ENCODE measurements at regions not wholly inside any gene's neighbourhood (a gene's known extent, or its start where the extent isn't known, plus 50 kb on each side); places are given as distances from the start of the nearest gene placed in this dataset.
"Not testable (repeated sequence)": the region's sequence is repeated elsewhere in the genome, so short reads cannot be mapped to it uniquely, and the experiment has no call there.

GRCh38 chr6:11425876-11426275, 111.7 kb upstream of the TMEM170B start:
- no peak for DNase-seq

GRCh38 chr6:11425431-11425871, 112.1 kb upstream of the TMEM170B start:
- DNase-seq, result no peak

GRCh38 chr6:11424395-11425034, 113.0 kb upstream of the TMEM170B start:
- DNase-seq, result no peak

DNA sequence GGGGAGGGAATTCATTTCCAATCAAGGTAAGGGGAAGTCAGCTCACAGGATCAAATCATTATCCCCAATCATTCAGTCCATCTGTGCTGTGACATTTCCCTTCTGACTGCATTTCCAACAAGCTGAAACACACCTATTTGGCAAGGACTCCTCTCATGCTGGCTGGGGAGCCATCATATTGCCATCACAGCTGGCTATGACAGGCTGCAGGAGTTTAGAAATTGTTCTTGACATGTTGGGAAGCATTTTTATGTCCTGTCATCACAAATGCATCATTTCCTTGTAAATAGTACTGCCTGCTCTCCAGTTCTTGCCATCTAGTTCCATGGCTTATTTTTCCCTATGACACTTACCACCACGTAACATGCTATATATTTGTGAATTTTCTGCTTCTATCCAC, 113.9 kb upstream of the TMEM170B start:
- DNase-seq, result no peak

DNA sequence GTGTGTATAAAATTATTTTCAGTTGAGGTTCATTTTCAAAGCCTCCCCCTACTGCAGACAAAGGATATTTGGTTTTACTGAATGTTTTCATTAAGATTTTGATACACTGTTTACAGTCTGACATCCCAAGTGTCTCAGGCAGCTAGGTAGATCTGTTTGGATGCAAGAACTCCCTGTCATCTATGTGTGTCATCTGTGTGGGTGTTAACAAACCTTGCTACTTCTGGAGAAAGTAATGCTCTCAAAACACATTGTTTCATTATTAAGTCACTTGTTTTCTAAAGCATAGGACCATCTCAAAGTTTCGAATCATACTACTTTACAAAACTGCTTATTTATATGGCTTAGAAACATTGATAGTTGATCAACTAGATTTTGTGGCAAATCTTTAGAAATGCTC, 114.5 kb upstream of the TMEM170B start:
- no peak for DNase-seq

DNA sequence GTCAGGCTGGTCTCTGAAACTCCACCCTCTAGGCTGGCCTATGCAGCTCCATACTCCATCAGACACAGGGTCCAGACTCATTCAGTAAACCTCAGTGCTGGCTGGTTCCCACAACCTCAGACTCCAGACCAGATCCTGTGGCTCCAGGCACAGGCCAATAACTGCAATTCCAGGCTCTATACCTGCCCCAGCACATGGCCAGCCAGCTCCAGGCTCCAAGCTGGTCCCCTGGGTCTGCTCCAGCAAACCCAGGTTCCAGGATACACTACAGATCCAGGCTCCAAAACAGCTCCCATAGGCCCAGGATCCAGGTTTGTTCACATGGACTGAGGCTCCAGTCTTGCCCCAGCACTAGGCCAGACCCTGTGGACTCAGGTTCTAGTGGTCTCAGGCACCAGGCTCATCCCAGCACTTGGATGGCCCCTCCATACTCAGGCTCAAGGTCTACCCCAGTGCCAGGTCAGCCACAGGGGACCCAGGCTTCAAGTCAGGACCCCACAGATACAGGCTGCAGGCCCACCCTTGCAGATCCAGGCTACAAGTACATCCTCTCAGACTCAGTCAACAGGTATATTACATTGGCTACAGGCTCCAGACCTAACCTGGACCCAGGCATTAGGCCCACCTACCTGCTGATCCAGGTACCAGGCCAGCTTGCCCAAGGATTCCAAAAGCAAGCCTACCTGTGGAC, 117.6 kb upstream of the TMEM170B start:
- DNase-seq, result no peak

GRCh38 chr6:11418290-11418905, 119.2 kb upstream of the TMEM170B start:
- DNase-seq, result no peak

- DNase-seq, result no peak
Observed at GRCh38 chr6:11416936-11417576, 120.5 kb upstream of the TMEM170B start.

- not testable (repeated sequence) for DNase-seq
Observed at GRCh38 chr6:11416099-11416935, 121.2 kb upstream of the TMEM170B start.

- DNase-seq, result no peak
Observed at GRCh38 chr6:11415557-11415956, 122.0 kb upstream of the TMEM170B start.

GRCh38 chr6:11414176-11414963, 123.2 kb upstream of the TMEM170B start:
- DNase-seq, result peak; percentile 19

DNA sequence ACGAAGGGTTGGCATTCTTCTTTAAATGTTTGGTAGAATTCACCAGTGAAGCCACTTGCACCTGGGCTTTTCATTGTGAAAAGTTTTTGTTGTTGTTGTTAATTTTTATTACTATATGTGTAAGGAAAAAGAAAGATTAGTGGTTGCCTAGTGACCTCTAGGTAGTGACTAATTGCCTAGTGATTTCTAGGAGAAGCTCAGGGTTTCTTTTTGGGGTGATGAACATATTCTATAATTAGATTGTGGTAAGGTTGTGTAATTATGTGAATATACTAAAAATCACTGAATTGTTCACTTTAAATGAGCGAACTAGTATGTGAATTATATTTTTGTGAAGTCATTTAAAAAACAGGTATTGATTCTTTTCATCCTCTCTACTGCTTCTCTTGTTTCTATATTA, 123.8 kb upstream of the TMEM170B start:
- no peak for DNase-seq

- DNase-seq, result no peak
Observed at GRCh38 chr6:11413117-11413687, 124.3 kb upstream of the TMEM170B start.

DNA sequence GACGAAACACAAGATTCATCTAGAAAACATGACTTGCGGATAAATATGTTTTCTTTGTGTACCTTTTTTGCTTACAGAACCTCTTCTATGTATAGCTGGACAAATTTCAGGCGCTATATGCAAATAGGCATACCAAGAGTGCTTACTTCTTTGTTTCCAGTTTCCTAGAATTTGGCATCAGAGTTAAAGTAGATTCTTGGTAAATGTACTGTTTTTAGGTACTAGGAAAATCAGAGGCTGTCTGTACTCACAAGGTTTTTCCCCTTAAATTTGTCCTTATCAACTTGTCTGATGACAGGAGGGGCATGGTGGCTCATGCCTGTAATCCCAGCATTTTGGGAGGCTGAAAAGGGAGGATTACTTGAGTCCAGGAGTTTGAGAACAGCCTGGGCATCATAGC, 124.9 kb upstream of the TMEM170B start:
- DNase-seq, result no peak

DNA sequence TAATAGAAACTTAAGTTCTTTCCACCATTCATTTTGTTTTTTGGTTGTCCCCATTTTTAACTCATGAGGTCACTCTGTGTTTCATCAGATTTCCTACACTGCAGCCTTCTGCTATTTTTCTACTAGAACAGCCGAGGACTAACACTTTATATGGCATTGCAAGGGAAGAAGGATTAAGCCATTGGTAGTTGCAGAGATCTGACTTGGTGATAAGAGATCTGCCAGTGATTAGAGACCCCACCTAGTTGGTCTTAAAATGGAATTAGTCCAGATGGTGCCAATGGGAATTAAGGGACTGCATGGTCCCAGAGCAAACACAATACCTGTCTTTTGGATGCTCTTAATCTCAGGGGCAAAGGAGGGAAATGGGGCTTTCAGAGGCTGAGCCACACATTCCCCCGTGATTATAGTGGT, 125.5 kb upstream of the TMEM170B start:
- DNase-seq, result no peak

DNA sequence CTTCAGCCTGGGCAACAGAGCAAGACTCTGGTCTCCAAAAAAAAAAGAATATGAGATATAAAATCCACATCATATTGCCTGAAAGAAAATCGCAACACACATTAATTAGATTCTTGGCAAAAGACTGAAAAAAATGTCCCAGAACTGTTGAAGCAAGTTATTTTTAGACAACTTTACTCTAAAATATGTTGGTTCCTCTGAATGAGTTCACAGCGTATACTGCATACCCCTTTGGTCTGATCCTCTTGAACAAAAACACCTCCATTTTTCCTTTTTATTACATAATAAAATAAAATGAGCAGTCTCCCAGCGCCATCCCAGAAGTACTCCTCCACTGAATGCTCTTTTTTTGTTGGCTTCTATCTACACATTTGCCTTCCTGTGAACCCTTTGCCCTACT, 126.0 kb upstream of the TMEM170B start:
- no peak for DNase-seq

DNA sequence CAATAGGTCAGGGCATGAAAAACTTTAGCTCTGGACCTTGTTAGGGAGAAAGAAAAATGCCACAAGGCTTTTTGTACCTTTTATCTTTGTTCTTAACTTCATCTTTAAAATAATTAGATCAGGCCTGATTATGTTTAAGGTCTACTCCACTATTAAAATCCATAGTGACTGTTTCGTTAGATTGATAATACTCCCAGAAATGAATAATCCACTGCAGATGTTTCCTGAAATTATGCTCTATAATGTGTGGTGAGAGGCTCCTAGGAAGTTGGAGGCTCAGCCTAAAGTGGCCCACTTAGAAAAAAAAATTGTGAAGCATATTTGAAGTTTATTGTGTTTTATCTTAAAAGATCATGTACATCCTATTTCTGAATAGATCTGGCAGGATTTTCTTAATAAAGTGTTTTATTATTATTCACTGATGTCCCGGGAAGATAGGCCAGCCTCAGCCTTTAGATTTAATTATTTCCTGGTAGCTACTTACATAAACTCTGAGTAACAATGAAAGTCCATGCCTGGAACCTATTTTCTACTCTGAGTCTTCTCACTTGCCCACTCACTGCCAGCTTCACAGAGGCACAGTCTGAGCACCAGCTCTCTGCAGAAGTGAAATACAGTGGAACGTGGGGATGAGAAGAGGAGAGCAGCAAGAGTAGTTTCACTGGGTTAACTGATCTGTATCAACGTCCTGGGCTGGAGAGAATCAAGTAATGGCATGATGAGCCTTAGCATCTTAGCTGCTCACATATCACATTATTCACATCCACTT, 126.8 kb upstream of the TMEM170B start:
- no peak for DNase-seq

DNA sequence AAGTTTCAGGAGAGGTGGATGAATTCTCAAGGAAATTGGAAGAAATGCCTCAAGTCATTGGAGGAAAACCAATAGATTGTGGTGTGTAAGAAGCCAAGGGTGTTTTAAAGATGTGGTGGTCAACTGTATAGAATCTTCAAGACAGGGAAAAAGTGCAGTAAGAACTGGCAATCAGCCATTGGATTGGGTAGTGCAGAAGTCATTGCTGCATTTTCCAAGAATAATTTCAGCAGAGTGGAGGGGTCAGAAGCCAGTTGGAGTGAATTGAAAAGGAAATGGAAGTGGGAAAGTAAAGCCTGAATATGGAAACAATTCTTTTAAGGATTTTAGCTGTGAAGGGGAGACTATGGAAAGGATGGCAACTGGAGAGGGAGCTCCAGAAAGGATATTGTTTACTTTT, 128.2 kb upstream of the TMEM170B start:
- DNase-seq, result no peak

GRCh38 chr6:11407414-11407813, 130.1 kb upstream of the TMEM170B start:
- DNase-seq, result no peak

DNA sequence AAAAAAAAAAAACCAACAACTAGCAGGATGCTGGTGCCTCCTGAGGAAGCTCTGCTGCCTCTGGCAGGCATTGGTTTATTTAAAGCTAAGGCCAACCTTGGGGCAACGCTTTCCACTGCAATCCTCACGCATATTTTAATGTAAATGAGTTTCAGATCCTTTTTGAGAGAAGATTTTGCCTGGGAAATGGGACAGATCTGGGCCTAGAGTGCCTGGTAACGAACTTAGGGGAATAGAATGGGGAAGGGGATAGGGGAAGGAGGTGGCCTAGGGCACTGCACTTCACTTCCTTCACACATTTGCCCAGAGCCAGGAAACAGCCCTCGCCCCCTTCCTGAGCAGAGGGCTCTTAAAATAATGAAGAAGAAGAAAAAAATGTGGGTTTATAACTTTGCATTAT, 132.7 kb upstream of the TMEM170B start:
- no peak for DNase-seq

DNA sequence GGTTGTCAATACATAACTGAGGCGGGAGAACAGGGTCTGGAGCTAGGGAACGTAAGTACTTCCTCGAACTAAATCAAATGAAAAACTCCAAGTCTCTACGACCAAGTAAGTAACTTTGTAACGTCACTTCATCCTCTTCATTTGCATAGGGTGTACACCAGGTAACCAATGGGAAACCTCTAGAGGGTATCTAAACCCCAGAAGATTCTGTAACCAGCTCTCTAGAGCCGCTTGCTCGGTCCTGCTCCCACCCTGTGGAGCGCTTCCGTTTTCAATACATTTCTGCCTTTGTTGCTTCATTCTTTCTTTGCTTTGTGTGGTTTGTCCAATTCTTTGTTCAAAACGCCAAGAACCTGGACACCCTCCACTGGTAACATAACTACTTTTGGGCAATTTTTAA, 133.5 kb upstream of the TMEM170B start:
- DNase-seq, result no peak
